ACC112 (cell line): ENCODE measurements at regions not wholly inside any gene's neighbourhood (a gene's known extent, or its start where the extent isn't known, plus 50 kb on each side); places are given as distances from the start of the nearest gene placed in this dataset.

Experiments
- H2AFZ ChIP-seq: fragments of 200-600 bp; sonication (generic); one replicate; pipeline ENCODE4 v1.6.0; 2017; ENCODE audit warnings: antibody characterized with exemption, low read length; ENCODE audit not compliant: unreplicated experiment
- H3K27ac ChIP-seq: fragments of 200-600 bp; sonication (generic); 2 replicates; pipeline ENCODE4 v1.5.1; 2014; ENCODE audit warnings: low read depth, mild to moderate bottlenecking, antibody characterized with exemption, low read length, moderate library complexity
- H3K27me3 ChIP-seq: fragments of 200-600 bp; sonication (generic); 2 replicates; pipeline ENCODE4 v1.6.1; 2014; ENCODE audit warnings: mild to moderate bottlenecking, antibody characterized with exemption, low read length, moderate library complexity, mixed read lengths; ENCODE audit not compliant: insufficient read depth
- H3K36me3 ChIP-seq: fragments of 200-600 bp; sonication (generic); 2 replicates; pipeline ENCODE4 v1.6.1; 2016; ENCODE audit warnings: mild to moderate bottlenecking, antibody characterized with exemption, low read length, moderate library complexity, mixed read lengths; ENCODE audit not compliant: insufficient read depth
- H3K4me1 ChIP-seq: fragments of 200-600 bp; sonication (generic); one replicate; pipeline ENCODE4 v1.6.1; 2016; ENCODE audit warnings: low read length, mixed read lengths; ENCODE audit not compliant: insufficient read depth, unreplicated experiment, control insufficient read depth
- H3K4me3 ChIP-seq: fragments of 200-600 bp; sonication (generic); 2 replicates; pipeline ENCODE4 v1.5.1; 2014; ENCODE audit warnings: mild to moderate bottlenecking, low read depth, low read length
- H3K79me2 ChIP-seq: fragments of 200-600 bp; sonication (generic); one replicate; pipeline ENCODE4 v1.6.0; 2016; ENCODE audit warnings: low read length; ENCODE audit not compliant: control insufficient read depth, unreplicated experiment, insufficient read depth

DNA sequence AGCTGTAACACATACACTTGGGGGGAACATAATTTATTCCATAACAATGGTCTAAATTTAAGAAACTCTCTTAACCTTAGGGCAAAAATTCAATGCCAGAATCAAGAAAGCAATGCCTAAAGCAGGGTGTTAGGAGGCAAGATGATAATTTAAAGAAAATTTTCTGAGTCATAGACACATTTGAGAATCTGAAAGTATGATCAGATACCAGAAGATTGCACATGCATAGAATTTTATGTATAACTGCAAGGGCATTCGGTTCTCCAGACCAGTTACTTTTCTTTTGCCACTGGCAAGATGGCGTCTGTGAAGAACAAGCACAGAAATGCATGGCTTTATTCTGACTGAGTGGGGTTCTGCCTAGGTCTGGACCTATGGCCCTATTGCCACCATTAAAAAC lies 64.4 kb upstream of the IPO9 start:
- Histone ChIP-seq H3K36me3 (peaks cover 4% of the 10 kb centered on the region; the same call in 1 of the 2 replicates), H3K79me2 (peaks cover 80% of the 10 kb centered on the region), H3K27ac (peak overlapping the region; percentile 99), H3K4me3 (no peak overlapping the region), H3K4me1 (peaks cover 95% of the 10 kb centered on the region), H2AFZ (no peak overlapping the region), H3K27me3 (no peaks in the 10 kb centered on the region)

DNA sequence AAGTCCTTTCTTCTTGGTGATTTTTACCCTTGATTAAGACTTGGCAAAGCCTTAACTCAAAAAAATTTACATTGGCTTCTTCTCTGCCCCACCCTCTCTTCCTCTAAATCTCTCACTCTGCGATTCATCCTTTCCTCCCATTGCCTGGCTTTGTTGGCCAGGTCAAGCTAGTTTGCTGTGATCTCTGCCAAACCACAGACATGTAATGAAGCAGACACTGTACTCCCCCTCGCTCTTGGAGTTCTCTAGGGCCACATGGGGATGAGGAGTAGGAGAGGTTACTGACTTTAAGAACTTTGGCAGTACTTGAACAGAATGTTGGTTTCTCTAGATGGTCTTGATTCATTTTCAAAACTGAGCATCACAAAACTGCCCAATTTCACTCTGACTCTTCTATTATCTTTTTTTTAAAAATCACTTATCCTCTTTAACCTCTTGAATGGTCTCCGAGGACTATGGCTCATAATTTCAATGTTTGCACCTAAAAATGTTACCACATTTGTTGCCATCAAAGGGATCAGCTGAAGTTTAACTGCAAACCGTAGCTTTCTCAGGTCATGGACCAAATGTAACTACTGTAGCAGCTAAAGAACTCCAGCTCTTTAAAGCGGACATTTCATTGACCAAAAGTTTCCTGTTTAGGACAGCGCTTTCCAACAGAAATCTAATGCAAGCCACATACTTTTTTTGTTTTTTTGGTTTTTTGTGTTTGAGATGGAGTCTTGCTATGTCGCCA lies 62.7 kb upstream of the IPO9 start:
- H3K4me3 ChIP-seq = peak overlapping the region; percentile 25
- no peak overlapping the region for H2AFZ ChIP-seq
- H3K27me3 ChIP-seq = no peaks in the 10 kb centered on the region
- H3K36me3 ChIP-seq = peaks cover 8% of the 10 kb centered on the region; the same call in 1 of the 2 replicates
- peak overlapping the region; percentile 99 for H3K27ac ChIP-seq
- peaks cover 93% of the 10 kb centered on the region for H3K4me1 ChIP-seq
- H3K79me2 ChIP-seq = peaks cover 80% of the 10 kb centered on the region

DNA sequence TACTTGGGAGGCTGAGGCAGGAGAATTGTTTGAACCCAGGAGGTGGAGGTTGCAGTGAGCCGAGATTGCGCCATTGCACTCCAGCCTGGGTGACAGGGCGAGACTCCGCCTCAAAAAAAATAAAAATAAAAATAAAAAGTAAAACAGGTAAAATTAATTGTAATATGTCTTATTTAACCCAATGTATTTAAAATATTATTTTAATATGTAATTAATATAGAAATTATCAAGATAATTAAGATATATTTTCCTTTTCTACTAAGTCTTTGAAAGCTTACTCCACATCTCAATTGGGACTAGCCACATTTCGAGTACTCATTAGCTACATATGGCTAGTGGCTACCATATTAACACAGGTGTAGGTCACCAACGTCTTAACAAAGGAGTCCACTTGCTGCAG lies 61.6 kb upstream of the IPO9 start:
- no peak overlapping the region for H2AFZ ChIP-seq
- H3K36me3 ChIP-seq = peaks cover 17% of the 10 kb centered on the region
- no peak overlapping the region for H3K4me3 ChIP-seq
- peaks cover 91% of the 10 kb centered on the region for H3K4me1 ChIP-seq
- H3K79me2 ChIP-seq = peaks cover 80% of the 10 kb centered on the region
- no peaks in the 10 kb centered on the region for H3K27me3 ChIP-seq
- peak overlapping the region; percentile 40 for H3K27ac ChIP-seq

DNA sequence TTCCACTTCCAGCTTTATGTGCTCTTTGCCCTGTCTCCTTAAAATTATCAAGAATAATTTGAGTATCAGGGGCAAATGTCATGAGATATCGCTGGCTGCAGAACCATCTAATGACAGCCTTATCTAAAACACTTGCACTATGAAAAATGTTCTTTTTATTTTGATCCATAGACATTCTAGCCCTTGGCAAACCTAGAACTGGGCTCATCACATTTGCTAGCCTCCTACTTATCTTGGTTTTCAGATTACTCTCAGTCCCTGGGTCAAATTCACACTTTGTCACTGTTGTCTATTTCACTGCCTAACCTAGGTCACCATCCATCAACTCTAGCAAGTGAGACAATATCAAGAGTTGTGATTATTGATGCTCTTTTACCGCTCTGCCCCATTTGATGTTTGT lies 59.9 kb upstream of the IPO9 start:
- Histone ChIP-seq H3K4me1 (peaks cover 88% of the 10 kb centered on the region), H3K27ac (peak overlapping the region; percentile 58), H3K79me2 (peaks cover 78% of the 10 kb centered on the region), H2AFZ (no peak overlapping the region), H3K36me3 (peaks cover 20% of the 10 kb centered on the region), H3K27me3 (no peaks in the 10 kb centered on the region), H3K4me3 (no peak overlapping the region)

DNA sequence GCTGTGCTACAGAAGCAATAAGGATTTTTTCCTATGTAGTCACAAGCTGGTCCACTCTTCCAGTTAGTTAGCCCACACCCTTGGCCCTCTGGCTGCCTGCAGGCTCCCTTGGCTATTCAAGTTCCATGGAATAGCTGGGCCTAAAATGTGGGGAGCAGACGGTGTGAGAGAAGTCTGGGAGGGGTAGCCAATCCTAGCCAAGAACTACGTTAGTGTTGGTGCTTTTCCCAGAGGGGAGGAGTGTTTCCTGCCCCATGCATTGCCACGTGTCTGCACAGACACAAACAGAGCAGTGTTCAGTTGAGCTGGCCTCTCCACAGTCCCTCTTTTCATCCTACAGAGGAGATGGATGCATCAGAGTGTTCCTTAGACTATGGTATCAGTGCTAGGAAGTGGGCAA lies 59.0 kb upstream of the IPO9 start:
- H3K27ac ChIP-seq = peak overlapping the region; percentile 58
- no peaks in the 10 kb centered on the region for H3K27me3 ChIP-seq
- peaks cover 75% of the 10 kb centered on the region for H3K79me2 ChIP-seq
- peaks cover 88% of the 10 kb centered on the region for H3K4me1 ChIP-seq
- no peak overlapping the region for H3K4me3 ChIP-seq
- peaks cover 20% of the 10 kb centered on the region for H3K36me3 ChIP-seq
- no peak overlapping the region for H2AFZ ChIP-seq

DNA sequence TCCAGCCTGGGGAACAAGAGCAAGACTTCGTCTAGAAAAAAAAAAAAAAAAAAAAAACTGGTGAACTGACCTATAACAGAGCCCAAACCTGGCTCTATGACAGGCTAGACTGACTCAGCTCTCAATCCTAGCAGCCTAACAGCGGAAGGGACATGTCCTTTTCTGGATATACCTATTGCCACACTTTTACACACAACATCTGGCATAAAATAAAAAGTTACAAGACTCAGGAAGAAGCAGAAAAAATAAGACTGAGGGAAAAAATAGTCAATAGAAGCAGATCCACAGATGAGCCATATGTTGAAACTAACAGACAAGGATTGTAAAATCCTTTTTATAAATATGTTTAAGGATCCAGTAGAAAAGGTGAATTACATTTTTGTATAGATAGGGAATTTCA lies 57.5 kb upstream of the IPO9 start:
- peaks cover 81% of the 10 kb centered on the region for H3K79me2 ChIP-seq
- H2AFZ ChIP-seq = no peak overlapping the region
- H3K36me3 ChIP-seq = peaks cover 20% of the 10 kb centered on the region
- H3K4me1 ChIP-seq = peaks cover 81% of the 10 kb centered on the region
- no peak overlapping the region for H3K4me3 ChIP-seq
- H3K27ac ChIP-seq = peak overlapping the region; percentile 70
- no peaks in the 10 kb centered on the region for H3K27me3 ChIP-seq

DNA sequence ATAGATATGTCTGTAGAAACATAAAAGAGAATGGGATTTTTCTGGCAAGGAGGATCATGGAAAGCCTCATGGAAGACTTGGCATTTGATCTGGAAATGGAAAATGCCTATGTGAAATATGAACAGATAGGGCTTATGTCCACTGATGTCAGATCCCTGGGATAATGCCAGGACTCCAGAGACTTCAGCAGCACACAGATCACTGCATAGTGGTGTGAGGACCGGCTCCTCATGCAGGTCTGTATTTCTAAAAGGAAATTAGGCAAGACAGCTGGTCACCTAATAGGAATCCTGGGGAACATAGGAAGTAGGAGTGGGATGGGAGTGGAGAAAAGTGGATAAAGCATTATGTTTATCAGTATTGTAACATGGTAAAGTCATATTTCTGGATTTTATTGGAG lies 56.8 kb upstream of the IPO9 start:
- Histone ChIP-seq H3K27me3 (no peaks in the 10 kb centered on the region), H3K4me3 (no peak overlapping the region), H3K36me3 (peaks cover 20% of the 10 kb centered on the region), H2AFZ (no peak overlapping the region), H3K79me2 (peaks cover 84% of the 10 kb centered on the region), H3K4me1 (peaks cover 82% of the 10 kb centered on the region), H3K27ac (peak overlapping the region; percentile 70)

DNA sequence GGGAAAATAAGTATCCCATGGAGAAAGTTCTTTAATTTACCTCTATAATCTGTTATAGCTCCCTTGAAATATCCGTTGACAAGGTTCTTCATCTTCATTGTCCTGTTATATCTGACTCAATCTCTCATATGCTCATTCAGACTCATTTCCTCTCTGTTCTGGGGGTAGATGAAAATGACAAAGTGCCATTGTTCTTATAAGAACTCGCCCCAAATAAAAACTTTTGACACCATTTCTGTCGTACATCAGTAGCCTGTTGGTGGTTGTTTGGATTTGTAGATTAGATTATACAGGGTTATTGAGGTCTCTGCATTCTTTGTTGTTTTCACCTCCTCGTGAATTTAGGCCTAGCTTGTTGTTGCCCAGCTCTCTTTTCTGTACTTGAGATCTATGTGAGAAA lies 55.2 kb upstream of the IPO9 start:
- H3K27me3 ChIP-seq = no peaks in the 10 kb centered on the region
- H3K36me3 ChIP-seq = peaks cover 16% of the 10 kb centered on the region
- H3K27ac ChIP-seq = peak overlapping the region; percentile 87
- peaks cover 85% of the 10 kb centered on the region for H3K4me1 ChIP-seq
- H3K4me3 ChIP-seq = peak overlapping the region; percentile 10; the same call in 1 of the 2 replicates
- H3K79me2 ChIP-seq = peaks cover 86% of the 10 kb centered on the region
- H2AFZ ChIP-seq = no peak overlapping the region

DNA sequence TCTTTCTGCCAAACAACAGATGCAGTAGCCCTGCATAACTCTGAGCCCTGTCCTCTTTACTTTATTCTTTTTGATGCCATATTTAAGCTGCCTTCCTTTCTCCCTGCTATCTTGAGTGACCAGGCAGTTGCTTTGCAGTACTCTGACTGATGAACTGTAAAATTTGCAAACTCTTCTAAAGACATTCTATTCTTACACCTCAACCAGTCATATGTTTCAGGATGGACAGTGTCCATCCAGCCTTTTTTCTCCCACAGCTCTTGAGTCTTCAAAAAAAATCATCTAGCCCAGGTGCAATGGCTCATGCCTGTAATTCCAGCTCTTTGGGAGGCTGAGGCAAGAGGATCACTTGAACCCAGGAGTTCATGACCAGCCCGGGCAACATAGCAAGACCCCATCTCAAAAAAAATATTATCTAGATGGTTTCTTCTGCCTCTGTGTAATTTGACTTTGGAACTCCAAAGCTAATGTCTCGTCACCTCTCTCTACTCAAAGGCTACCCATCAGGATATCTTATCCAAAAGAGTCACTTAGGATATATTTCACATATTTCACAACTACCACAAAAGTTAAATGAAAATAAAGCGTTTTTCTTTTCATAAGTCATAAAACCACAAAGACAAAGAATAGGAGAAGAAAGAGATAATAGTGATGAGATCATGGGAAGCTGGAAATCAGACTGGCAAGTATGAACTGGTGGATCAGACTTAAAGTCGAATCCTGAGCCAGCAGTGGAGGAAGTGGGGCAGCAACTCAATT lies 54.6 kb upstream of the IPO9 start:
- peaks cover 81% of the 10 kb centered on the region for H3K4me1 ChIP-seq
- peak overlapping the region; percentile 87 for H3K27ac ChIP-seq
- H3K27me3 ChIP-seq = no peaks in the 10 kb centered on the region
- no peak overlapping the region for H2AFZ ChIP-seq
- peaks cover 16% of the 10 kb centered on the region for H3K36me3 ChIP-seq
- no peak overlapping the region; the same call in 1 of the 2 replicates for H3K4me3 ChIP-seq
- H3K79me2 ChIP-seq = peaks cover 82% of the 10 kb centered on the region

DNA sequence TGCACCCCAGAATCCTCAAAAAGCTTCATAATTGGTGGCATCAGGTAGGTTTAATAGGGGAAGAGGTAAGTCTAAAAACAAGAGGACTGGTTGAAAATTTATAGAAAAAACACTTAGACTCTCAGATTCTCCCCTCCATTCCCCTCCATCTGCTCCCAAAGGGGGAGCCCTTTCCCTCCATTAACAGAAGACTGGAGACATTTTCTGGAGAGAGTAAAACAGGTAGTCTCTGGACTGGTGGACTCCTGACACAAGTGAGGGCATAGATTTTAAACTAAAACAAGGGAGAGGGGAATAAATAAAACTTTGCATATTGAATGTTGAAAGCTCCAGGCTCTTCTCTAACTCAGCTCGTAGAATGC lies 54.0 kb upstream of the IPO9 start:
- Histone ChIP-seq H3K4me1 (peaks cover 81% of the 10 kb centered on the region), H3K27me3 (no peaks in the 10 kb centered on the region), H3K36me3 (peaks cover 16% of the 10 kb centered on the region), H3K79me2 (peaks cover 81% of the 10 kb centered on the region), H3K27ac (peak overlapping the region; percentile 87), H2AFZ (no peak overlapping the region), H3K4me3 (no peak overlapping the region)

DNA sequence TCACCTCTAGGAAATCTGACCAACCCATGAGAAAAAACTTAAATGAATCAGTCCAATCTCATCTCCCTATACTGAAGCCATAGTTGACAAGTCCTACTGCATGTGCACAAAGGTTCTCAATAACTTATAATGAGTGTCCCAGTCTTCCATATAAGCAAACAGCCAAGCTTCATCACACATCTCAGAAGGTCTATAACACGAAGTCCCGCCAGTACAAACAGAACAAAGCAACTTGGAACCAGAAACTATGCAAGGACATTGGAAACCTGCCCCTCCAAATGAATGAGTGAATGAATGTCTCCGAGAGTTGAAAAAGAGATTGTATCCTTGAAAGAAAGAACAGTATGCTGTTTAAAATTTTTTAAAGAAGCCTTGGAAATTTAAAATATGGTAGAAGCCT lies 53.6 kb upstream of the IPO9 start:
- peaks cover 81% of the 10 kb centered on the region for H3K79me2 ChIP-seq
- peaks cover 20% of the 10 kb centered on the region for H3K36me3 ChIP-seq
- H3K4me3 ChIP-seq = no peak overlapping the region
- H3K27me3 ChIP-seq = no peaks in the 10 kb centered on the region
- peak overlapping the region; percentile 87 for H3K27ac ChIP-seq
- H3K4me1 ChIP-seq = peaks cover 80% of the 10 kb centered on the region
- no peak overlapping the region for H2AFZ ChIP-seq
